ENCODE measurements at regions not wholly inside any gene's neighbourhood (a gene's known extent, or its start where the extent isn't known, plus 50 kb on each side); places are given as distances from the start of the nearest gene placed in this dataset.

- no peak for DNase-seq (ENCODE audit: low read depth)
Measured at GRCh38 chr20:63116412-63117106, 99.4 kb downstream of the YTHDF1 start.

DNA sequence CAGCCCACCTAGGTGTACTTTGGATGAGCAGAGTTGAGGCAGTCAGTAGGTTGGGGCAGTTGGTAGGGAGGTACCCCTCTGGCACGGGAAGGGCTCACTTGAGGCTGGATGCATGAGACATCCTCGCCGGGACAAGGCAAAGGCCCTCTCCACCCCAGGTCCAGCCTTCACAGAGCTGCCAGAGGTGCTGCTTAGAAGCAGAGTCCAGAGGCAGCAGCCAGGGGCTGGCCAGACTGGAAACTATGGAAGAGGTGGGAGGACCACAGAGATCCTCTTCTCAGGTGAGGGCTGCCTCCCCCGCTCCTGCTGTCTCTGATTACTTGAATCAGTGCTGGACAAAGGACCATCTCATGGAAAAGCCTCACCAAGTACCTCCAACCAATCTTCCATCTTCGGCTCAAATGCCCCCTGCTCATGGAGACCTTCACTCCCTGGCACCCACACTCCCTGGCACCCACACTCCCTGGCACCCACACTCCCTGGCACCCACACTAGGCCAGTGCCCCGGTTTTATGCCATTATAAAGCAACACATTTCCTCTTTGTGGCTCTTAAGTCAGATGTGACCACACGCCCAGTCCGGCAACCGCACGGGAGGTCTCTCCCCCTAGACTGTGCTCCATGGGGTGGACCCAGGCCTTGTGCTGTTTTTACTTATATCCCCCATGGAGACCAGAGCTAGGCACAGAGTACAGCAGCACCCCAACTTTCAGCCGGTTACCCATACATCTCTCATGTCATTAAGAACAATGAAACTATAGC lies 100.1 kb downstream of the YTHDF1 start:
- no peak for DNase-seq (ENCODE audit: low read depth)

- DNase-seq (ENCODE audit: low read depth): no peak
Measured at GRCh38 chr20:63114693-63115311, 101.1 kb downstream of the YTHDF1 start.

- DNase-seq (ENCODE audit: low read depth): no peak
Measured at GRCh38 chr20:63114006-63114692, 101.8 kb downstream of the YTHDF1 start.

GRCh38 chr20:63112491-63113219 lies 103.3 kb downstream of the YTHDF1 start:
- DNase-seq (ENCODE audit: low read depth): no peak

- no peak for DNase-seq (ENCODE audit: low read depth)
Measured at GRCh38 chr20:63108247-63108646, 101.5 kb upstream of the BHLHE23 start.

- DNase-seq (ENCODE audit: low read depth): no peak
Measured at GRCh38 chr20:63107449-63108200, 100.9 kb upstream of the BHLHE23 start.

DNA sequence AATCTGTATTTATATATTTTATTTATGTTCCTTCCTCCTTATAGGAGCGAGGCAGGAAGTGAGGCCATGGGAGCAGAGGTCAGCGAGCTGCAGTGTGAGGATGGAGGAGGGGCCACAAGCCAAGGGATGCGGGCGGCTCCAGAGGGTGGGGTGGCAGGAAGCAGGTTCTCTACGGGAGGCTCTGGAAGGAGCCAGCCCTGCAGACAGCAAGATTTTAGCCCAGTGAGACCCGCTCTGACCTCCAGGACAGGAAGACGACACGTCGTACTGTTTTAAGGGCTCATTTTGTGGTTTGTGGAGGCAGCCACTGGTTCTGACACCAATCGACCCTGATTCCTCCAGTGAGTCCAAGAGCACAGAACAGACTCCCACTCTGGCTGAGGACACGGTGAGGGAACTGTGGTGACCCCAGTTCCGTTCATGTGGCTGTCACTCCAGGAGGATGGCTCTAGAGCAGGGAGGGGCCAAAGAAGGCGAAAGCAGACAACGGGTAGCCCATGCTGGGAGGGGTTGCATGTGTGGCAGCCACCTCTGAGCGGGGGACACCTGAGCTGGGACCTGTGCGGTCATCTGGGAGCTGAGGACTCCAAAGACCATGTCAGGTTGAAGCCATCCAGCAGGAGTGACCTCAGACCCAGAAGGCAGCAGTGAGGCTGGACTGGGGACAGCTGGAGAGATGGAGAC lies 100.1 kb upstream of the BHLHE23 start:
- DNase-seq (ENCODE audit: low read depth): no peak

GRCh38 chr20:63106108-63106764 lies 99.5 kb upstream of the BHLHE23 start:
- DNase-seq (ENCODE audit: low read depth): no peak

DNA sequence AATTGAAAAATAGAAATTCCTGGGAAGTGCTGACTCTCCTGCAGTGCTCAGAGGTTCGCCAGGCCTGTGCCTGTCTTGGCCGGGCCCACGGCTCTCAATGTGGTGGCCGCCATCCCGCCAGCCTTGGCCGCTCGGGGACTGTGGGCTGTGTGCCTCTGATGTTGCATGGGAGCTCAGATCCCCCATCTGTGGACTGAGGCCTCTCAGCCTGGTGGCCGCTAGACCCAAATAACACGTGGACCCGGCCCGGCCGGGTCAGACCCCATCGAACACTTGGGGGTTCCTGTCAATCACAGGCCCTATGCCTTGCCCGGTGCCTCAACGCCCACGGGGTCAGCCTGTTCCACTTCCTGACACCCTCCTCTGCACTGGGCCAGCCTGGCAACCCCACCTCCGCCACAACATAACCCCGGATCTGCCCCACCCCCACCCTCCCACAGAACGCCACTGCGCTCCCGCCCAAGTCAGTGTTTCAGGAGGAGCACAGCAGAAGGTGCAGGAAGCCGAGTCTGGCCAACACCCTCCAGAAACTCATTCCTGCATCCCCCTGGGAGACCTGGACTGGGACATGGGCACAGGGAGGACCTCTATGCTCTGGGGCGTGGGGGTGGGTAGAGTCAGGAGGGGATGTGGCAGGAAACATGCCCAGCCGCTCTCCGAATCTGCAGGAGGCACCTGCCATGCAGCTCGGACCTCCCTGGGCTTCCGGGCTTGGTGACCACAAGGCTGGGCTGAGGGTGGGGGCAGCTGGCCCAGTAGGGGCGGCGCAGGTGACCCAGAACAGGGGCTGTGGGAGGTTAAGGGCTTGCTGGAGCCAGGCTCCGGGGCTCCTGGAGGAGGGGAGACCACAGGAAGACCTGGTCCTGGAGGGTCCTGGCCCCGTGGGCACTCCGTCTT lies 98.7 kb upstream of the BHLHE23 start:
- DNase-seq (ENCODE audit: low read depth): no peak

GRCh38 chr20:63104312-63105181 lies 97.8 kb upstream of the BHLHE23 start:
- no peak for DNase-seq (ENCODE audit: low read depth)

- DNase-seq (ENCODE audit: low read depth): no peak
Measured at GRCh38 chr20:63103402-63104311, 96.9 kb upstream of the BHLHE23 start.

GRCh38 chr20:63102721-63103375 lies 96.1 kb upstream of the BHLHE23 start:
- DNase-seq (ENCODE audit: low read depth): peak; percentile 63

- DNase-seq (ENCODE audit: low read depth): peak; percentile 52
Measured at GRCh38 chr20:63101781-63102720, 95.3 kb upstream of the BHLHE23 start.

All from activated T-cell treated with anti-CD3 and anti-CD28 coated beads for 48 hours (primary cell).